ENCODE measurements at regions not wholly inside any gene's neighbourhood (a gene's known extent, or its start where the extent isn't known, plus 50 kb on each side); places are given as distances from the start of the nearest gene placed in this dataset.

DNA sequence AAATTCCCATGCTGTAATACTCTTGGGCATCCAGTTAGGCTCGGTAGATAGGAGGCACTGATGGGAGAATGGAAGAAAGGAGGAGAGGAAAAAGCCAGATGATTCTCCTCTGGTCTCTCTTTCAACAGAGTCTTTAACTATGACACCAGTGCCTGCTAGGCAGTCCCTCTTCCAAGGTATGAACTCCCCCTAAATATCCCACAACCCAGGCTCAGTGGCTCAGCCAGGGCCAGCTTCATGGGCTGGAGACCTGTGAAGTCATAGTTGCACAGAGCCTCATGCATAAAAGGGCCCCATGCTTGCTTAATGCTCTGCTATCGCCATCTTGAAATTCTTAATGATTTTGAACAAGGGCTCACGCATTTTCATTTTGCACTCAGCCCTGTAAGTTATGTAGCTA lies 869.2 kb upstream of the GCFC2 start:
- ChIA-PET POLR2A (no interaction called here), CTCF (no interaction called here)
- BruUV-seq (replicated peaks): no TSS peak
- Histone ChIP-seq H3K36me3 (ENCODE audit: control insufficient read depth, insufficient read depth, low read length) (no peaks in the 10 kb centered on the region), H3K9me3 (ENCODE audit: control insufficient read depth, insufficient read depth, low read depth, low read length) (no peaks in the 10 kb centered on the region), H3K27me3 (ENCODE audit: control insufficient read depth, insufficient read depth, low read length) (no peaks in the 10 kb centered on the region), H3K4me3 (ENCODE audit: low read depth in 2 of 2, low read length in 2 of 2) (no peak overlapping the region), H3K27ac (ENCODE audit: low read length) (no peak overlapping the region), H3K4me1 (ENCODE audit: control insufficient read depth, insufficient read depth, low read length) (no peaks in the 10 kb centered on the region)
- intact Hi-C loops (cut with micrococcal nuclease; ENCODE audit: unreplicated experiment): no loop called here
- TF ChIP-seq, protein P1, sequence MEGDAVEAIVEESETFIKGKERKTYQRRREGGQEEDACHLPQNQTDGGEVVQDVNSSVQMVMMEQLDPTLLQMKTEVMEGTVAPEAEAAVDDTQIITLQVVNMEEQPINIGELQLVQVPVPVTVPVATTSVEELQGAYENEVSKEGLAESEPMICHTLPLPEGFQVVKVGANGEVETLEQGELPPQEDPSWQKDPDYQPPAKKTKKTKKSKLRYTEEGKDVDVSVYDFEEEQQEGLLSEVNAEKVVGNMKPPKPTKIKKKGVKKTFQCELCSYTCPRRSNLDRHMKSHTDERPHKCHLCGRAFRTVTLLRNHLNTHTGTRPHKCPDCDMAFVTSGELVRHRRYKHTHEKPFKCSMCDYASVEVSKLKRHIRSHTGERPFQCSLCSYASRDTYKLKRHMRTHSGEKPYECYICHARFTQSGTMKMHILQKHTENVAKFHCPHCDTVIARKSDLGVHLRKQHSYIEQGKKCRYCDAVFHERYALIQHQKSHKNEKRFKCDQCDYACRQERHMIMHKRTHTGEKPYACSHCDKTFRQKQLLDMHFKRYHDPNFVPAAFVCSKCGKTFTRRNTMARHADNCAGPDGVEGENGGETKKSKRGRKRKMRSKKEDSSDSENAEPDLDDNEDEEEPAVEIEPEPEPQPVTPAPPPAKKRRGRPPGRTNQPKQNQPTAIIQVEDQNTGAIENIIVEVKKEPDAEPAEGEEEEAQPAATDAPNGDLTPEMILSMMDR (IDR thresholded peaks at IDR 0.05): no peak
- TF ChIP-seq POLR2AphosphoS5 (IDR thresholded peaks at IDR 0.05; ENCODE audit: low read depth, low read length) (no peak), TCF7L2 (IDR thresholded peaks at IDR 0.05; ENCODE audit: low read depth, low read length) (no peak), SIN3A (IDR thresholded peaks at IDR 0.05; ENCODE audit: borderline replicate concordance, insufficient read depth, low read depth, low read length) (no peak)
- in situ Hi-C loops (cut with HindIII; ENCODE audit: low pct_unique_long_range_greater_than_20kb, low sequenced_read_pairs): no loop called here
- ATAC-seq (no peak), DNase-seq (ENCODE audit: low read depth, low spot score) (no peak)

DNA sequence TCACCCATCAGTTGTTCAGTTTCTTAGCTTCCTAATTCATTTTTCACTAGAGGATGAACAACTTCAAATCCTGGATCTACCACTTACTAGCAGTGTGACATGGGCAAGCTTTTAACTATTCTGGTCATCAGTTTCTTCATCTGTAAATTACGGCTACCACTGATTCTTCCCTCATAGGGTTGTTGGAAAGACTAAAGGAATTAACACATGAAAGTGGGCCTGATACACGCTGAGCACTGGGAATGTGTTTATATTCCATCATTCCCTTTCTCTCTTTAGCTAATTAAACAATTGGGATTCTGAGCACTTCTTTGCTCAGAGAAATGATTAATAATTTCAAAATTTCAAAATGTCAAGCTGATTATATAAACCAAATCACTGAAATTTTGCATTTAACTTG lies 862.3 kb upstream of the GCFC2 start:
- H3K9me3 ChIP-seq (ENCODE audit: control insufficient read depth, insufficient read depth, low read depth, low read length): no peaks in the 10 kb centered on the region
- H3K27ac ChIP-seq (ENCODE audit: low read length): no peak overlapping the region
- intact Hi-C loops (cut with micrococcal nuclease; ENCODE audit: unreplicated experiment): no loop called here
- no TSS peak for BruUV-seq (replicated peaks)
- ATAC-seq (no peak), DNase-seq (ENCODE audit: low read depth, low spot score) (no peak)
- H3K36me3 ChIP-seq (ENCODE audit: control insufficient read depth, insufficient read depth, low read length): no peaks in the 10 kb centered on the region
- no peaks in the 10 kb centered on the region for H3K4me1 ChIP-seq (ENCODE audit: control insufficient read depth, insufficient read depth, low read length)
- no peak overlapping the region for H3K4me3 ChIP-seq (ENCODE audit: low read depth in 2 of 2, low read length in 2 of 2)
- in situ Hi-C loops (cut with HindIII; ENCODE audit: low pct_unique_long_range_greater_than_20kb, low sequenced_read_pairs): no loop called here
- TF ChIP-seq POLR2AphosphoS5 (IDR thresholded peaks at IDR 0.05; ENCODE audit: low read depth, low read length) (no peak), SIN3A (IDR thresholded peaks at IDR 0.05; ENCODE audit: borderline replicate concordance, insufficient read depth, low read depth, low read length) (no peak), TCF7L2 (IDR thresholded peaks at IDR 0.05; ENCODE audit: low read depth, low read length) (no peak)
- TF ChIP-seq, protein P1 (IDR thresholded peaks at IDR 0.05): no peak
- TF ChIP-seq, protein P2, sequence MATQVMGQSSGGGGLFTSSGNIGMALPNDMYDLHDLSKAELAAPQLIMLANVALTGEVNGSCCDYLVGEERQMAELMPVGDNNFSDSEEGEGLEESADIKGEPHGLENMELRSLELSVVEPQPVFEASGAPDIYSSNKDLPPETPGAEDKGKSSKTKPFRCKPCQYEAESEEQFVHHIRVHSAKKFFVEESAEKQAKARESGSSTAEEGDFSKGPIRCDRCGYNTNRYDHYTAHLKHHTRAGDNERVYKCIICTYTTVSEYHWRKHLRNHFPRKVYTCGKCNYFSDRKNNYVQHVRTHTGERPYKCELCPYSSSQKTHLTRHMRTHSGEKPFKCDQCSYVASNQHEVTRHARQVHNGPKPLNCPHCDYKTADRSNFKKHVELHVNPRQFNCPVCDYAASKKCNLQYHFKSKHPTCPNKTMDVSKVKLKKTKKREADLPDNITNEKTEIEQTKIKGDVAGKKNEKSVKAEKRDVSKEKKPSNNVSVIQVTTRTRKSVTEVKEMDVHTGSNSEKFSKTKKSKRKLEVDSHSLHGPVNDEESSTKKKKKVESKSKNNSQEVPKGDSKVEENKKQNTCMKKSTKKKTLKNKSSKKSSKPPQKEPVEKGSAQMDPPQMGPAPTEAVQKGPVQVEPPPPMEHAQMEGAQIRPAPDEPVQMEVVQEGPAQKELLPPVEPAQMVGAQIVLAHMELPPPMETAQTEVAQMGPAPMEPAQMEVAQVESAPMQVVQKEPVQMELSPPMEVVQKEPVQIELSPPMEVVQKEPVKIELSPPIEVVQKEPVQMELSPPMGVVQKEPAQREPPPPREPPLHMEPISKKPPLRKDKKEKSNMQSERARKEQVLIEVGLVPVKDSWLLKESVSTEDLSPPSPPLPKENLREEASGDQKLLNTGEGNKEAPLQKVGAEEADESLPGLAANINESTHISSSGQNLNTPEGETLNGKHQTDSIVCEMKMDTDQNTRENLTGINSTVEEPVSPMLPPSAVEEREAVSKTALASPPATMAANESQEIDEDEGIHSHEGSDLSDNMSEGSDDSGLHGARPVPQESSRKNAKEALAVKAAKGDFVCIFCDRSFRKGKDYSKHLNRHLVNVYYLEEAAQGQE (IDR thresholded peaks at IDR 0.05; ENCODE audit: insufficient read depth in 1 of 2, low read depth in 2 of 2, low read length in 1 of 2): no peak
- ChIA-PET CTCF (no interaction called here), POLR2A (no interaction called here)
- no peaks in the 10 kb centered on the region for H3K27me3 ChIP-seq (ENCODE audit: control insufficient read depth, insufficient read depth, low read length)

Measured in Panc1 (cell line).